ENCODE measurements at regions not wholly inside any gene's neighbourhood (a gene's known extent, or its start where the extent isn't known, plus 50 kb on each side); places are given as distances from the start of the nearest gene placed in this dataset.

DNA sequence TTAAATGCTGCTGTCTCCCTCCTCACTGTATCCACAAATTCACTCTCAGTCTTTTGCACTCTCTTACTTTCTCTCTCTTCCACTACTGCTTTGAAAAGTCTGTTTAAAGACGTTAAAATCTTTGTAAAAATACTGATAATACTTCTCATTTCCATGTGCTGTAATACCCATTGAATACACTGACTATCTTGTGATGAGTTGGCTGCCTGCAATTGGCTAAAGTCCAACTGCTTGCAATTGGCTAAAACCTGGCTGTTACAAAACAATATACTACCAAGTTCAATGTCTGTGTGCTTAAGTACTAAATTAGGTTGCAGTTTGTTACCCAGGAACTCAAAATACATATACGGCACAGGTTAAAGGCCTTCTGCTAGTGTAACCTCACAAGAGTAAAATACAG, 264.8 kb downstream of the THBS2 start:
- Histone ChIP-seq H3K9me1 (ENCODE audit: insufficient read depth, low read length) (no peaks in the 10 kb centered on the region), H4K91ac (ENCODE audit: insufficient read depth, low read depth, low read length) (no peak overlapping the region), H2BK5ac (ENCODE audit: low read depth, low read length, poor library complexity, severe bottlenecking) (no peak overlapping the region), H3K4me2 (ENCODE audit: low read depth, low read length) (no peak overlapping the region), H3K79me1 (ENCODE audit: low read depth in 1 of 2, low read length in 2 of 2) (no peaks in the 10 kb centered on the region), H2AFZ (replicated peaks; ENCODE audit: low read length, poor library complexity) (no peak overlapping the region), H4K8ac (ENCODE audit: low read depth in 2 of 2, low read length in 2 of 2) (no peak overlapping the region), H3K36me3 (ENCODE audit: control insufficient read depth, insufficient read depth, low read length) (no peaks in the 10 kb centered on the region), H3K4me1 (ENCODE audit: control insufficient read depth, insufficient read depth, low read length) (no peaks in the 10 kb centered on the region), H2AK9ac (replicated peaks; ENCODE audit: low read depth, low read length, poor library complexity) (no peak overlapping the region), H3K14ac (replicated peaks; ENCODE audit: low read depth, low read length) (no peak overlapping the region), H3K4me3 (ENCODE audit: insufficient read depth, low read depth, low read length) (no peak overlapping the region), H3K9me3 (ENCODE audit: control insufficient read depth, insufficient read depth, low read length) (no peaks in the 10 kb centered on the region), H3K4ac (ENCODE audit: low read depth, low read length) (no peak overlapping the region), H2BK120ac (ENCODE audit: low read depth, low read length) (no peak overlapping the region), H3K9ac (ENCODE audit: low read depth, low read length) (no peak overlapping the region), H3K27ac (ENCODE audit: insufficient read depth, low read length) (no peak overlapping the region), H4K20me1 (ENCODE audit: insufficient read depth, low read length) (no peaks in the 10 kb centered on the region), H4K5ac (ENCODE audit: low read depth, low read length) (no peak overlapping the region), H3K18ac (ENCODE audit: low read depth, low read length) (no peak overlapping the region), H2BK20ac (ENCODE audit: low read depth, low read length) (no peak overlapping the region), H2BK15ac (ENCODE audit: low read depth, low read length) (no peak overlapping the region), H3K56ac (ENCODE audit: extremely low read depth, insufficient read depth, low read length) (no peak overlapping the region), H3K27me3 (ENCODE audit: control insufficient read depth, insufficient read depth, low read length) (no peaks in the 10 kb centered on the region), H2AK5ac (ENCODE audit: low read depth, low read length) (no peak overlapping the region), H3K23ac (ENCODE audit: low read depth, low read length) (no peak overlapping the region)
- TF ChIP-seq RAD21 (IDR thresholded peaks at IDR 0.05; ENCODE audit: low read length): no peak
- TF ChIP-seq SMC3 (IDR thresholded peaks at IDR 0.05; ENCODE audit: low read depth, low read length): no peak
- no peak for TF ChIP-seq RFX5 (IDR thresholded peaks at IDR 0.05; ENCODE audit: low read depth, low read length)
- TF ChIP-seq, protein P1, sequence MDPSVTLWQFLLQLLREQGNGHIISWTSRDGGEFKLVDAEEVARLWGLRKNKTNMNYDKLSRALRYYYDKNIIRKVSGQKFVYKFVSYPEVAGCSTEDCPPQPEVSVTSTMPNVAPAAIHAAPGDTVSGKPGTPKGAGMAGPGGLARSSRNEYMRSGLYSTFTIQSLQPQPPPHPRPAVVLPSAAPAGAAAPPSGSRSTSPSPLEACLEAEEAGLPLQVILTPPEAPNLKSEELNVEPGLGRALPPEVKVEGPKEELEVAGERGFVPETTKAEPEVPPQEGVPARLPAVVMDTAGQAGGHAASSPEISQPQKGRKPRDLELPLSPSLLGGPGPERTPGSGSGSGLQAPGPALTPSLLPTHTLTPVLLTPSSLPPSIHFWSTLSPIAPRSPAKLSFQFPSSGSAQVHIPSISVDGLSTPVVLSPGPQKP (IDR thresholded peaks at IDR 0.05; ENCODE audit: borderline replicate concordance, low read depth, low read length): no peak
- TF ChIP-seq, protein P2, sequence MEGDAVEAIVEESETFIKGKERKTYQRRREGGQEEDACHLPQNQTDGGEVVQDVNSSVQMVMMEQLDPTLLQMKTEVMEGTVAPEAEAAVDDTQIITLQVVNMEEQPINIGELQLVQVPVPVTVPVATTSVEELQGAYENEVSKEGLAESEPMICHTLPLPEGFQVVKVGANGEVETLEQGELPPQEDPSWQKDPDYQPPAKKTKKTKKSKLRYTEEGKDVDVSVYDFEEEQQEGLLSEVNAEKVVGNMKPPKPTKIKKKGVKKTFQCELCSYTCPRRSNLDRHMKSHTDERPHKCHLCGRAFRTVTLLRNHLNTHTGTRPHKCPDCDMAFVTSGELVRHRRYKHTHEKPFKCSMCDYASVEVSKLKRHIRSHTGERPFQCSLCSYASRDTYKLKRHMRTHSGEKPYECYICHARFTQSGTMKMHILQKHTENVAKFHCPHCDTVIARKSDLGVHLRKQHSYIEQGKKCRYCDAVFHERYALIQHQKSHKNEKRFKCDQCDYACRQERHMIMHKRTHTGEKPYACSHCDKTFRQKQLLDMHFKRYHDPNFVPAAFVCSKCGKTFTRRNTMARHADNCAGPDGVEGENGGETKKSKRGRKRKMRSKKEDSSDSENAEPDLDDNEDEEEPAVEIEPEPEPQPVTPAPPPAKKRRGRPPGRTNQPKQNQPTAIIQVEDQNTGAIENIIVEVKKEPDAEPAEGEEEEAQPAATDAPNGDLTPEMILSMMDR (conservative IDR thresholded peaks at IDR 0.05; ENCODE audit: low read depth, low read length): no peak
- TF ChIP-seq MAZ (IDR thresholded peaks at IDR 0.05; ENCODE audit: borderline replicate concordance, low read depth, low read length): no peak
- no peak for TF ChIP-seq BHLHE40 (IDR thresholded peaks at IDR 0.05; ENCODE audit: low read depth, low read length)
- no peak for TF ChIP-seq NFE2L2 (IDR thresholded peaks at IDR 0.05; ENCODE audit: low read depth, low read length)
- no peak for TF ChIP-seq CEBPB (IDR thresholded peaks at IDR 0.05; ENCODE audit: low read depth, low read length)
- TF ChIP-seq MAFK (IDR thresholded peaks at IDR 0.05; ENCODE audit: low read depth, low read length): no peak
- no peak for TF ChIP-seq CHD1 (IDR thresholded peaks at IDR 0.05; ENCODE audit: low read depth, low read length)
- CTCF ChIA-PET: no interaction called here
- DNase-seq (peak; percentile 44), ATAC-seq (ENCODE audit: low read depth) (peak; percentile 35; the same call in 1 of the 2 replicates)
- no TSS peak for BruUV-seq (replicated peaks)
- no CpG with 5 or more reads among the region's 2 CpGs for WGBS, 2 experiments (ENCODE audit: extremely low coverage in 2 of 2, insufficient read length in 1 of 2)
- POLR2A ChIA-PET (ENCODE audit: unreplicated experiment): no interaction called here
- in situ Hi-C loops (cut with MboI; ENCODE audit: low sequenced_read_pairs): no loop called here
- dilution Hi-C loops (cut with HindIII; ENCODE audit: low sequenced_read_pairs, unreplicated experiment): no loop called here
- intact Hi-C loops (cut with micrococcal nuclease): no loop called here
